HepG2 (cell line): ENCODE measurements at regions not wholly inside any gene's neighbourhood (a gene's known extent, or its start where the extent isn't known, plus 50 kb on each side); places are given as distances from the start of the nearest gene placed in this dataset.
"Not testable (repeated sequence)": the region's sequence is repeated elsewhere in the genome, so short reads cannot be mapped to it uniquely, and the experiment has no call there.

Experiments used
- AHR ChIP-seq: IDR thresholded peaks from 2 replicates; pipeline ENCODE4 v1.6.1; 2018; ENCODE audit warnings: missing genetic modification reagents, missing compliant biosample characterization
- CTCF ChIP-seq: sonication (generic); formaldehyde crosslinking; IDR thresholded peaks from 2 replicates; pipeline ENCODE4 v1.5.0; 2020; ENCODE audit warnings: mild to moderate bottlenecking, missing genetic modification reagents, moderate library complexity
- POLR2A ChIP-seq, 2 experiments: IDR thresholded peaks; 2 replicates each; pipeline ENCODE4 v1.6.1; 2011; ENCODE audit warnings: low read depth in 2 of 2, low read length in 2 of 2, mild to moderate bottlenecking in 1 of 2, moderate library complexity in 1 of 2; ENCODE audit not compliant: insufficient read depth in 1 of 2
- SYNCRIP ChIP-seq: fragments of 200-400 bp; formaldehyde crosslinking; IDR thresholded peaks from 2 replicates; pipeline ENCODE4 v1.6.1; 2018; ENCODE audit warnings: mild to moderate bottlenecking, low read depth, low read length; ENCODE audit not compliant: insufficient read depth
- ZNF160 ChIP-seq: sonication (generic); formaldehyde crosslinking; IDR thresholded peaks from 2 replicates; pipeline ENCODE4 v1.8.0; 2022; ENCODE audit warnings: mild to moderate bottlenecking, inconsistent platforms, missing genetic modification reagents
- ZNF543 ChIP-seq: sonication (generic); formaldehyde crosslinking; IDR thresholded peaks from 2 replicates; pipeline ENCODE4 v1.4.0; 2020; ENCODE audit warnings: mild to moderate bottlenecking, missing genetic modification reagents

GRCh38 chrX:90914816-90915215 lies 519.8 kb upstream of the PABPC5 start:
- TF ChIP-seq SYNCRIP; ZNF160; AHR (CRISPR knock-in tag); ZNF543 (CRISPR knock-in tag); POLR2A (IDR thresholded peaks at IDR 0.05; ENCODE audit: insufficient read depth in 1 of 2, low read depth in 2 of 2, low read length in 2 of 2); CTCF: not testable (repeated sequence)
